GM18511 (cell line): ENCODE measurements at regions not wholly inside any gene's neighbourhood (a gene's known extent, or its start where the extent isn't known, plus 50 kb on each side); places are given as distances from the start of the nearest gene placed in this dataset.
"Not testable (repeated sequence)": the region's sequence is repeated elsewhere in the genome, so short reads cannot be mapped to it uniquely, and the experiment has no call there.

ENCODE experiments used
- ATAC-seq: cut with Tn5 transposase; IDR thresholded peaks from one replicate; pipeline ENCODE4 v1.9.1; 2021; ENCODE audit warnings: mild to moderate bottlenecking, moderate library complexity; ENCODE audit not compliant: unreplicated experiment

- no peak for ATAC-seq
These were observed 443.1 kb upstream of the FMR1 start for GRCh38 chrX:147468600-147468999.

- no peak for ATAC-seq
These were observed 435.7 kb upstream of the FMR1 start for GRCh38 chrX:147476008-147476407.

- no peak for ATAC-seq
These were observed 432.8 kb upstream of the FMR1 start for GRCh38 chrX:147478899-147479298.

GRCh38 chrX:147485207-147485606 is 426.5 kb upstream of the FMR1 start:
- ATAC-seq, result no peak

- ATAC-seq, result no peak
These were observed 417.4 kb upstream of the FMR1 start for GRCh38 chrX:147494365-147494764.

- no peak for ATAC-seq
These were observed 412.9 kb upstream of the FMR1 start for GRCh38 chrX:147498796-147499195.

- ATAC-seq, result no peak
These were observed 388.7 kb upstream of the FMR1 start for GRCh38 chrX:147522981-147523380.

GRCh38 chrX:147533426-147533825 is 378.3 kb upstream of the FMR1 start:
- no peak for ATAC-seq

- no peak for ATAC-seq
These were observed 374.5 kb upstream of the FMR1 start for GRCh38 chrX:147537172-147537571.

- not testable (repeated sequence) for ATAC-seq
These were observed 363.7 kb upstream of the FMR1 start for GRCh38 chrX:147548023-147548422.

- ATAC-seq, result no peak
These were observed 361.5 kb upstream of the FMR1 start for GRCh38 chrX:147550217-147550616.

GRCh38 chrX:147559191-147559590 is 352.5 kb upstream of the FMR1 start:
- no peak for ATAC-seq

- no peak for ATAC-seq
These were observed 346.5 kb upstream of the FMR1 start for GRCh38 chrX:147565237-147565636.

- no peak for ATAC-seq
These were observed 341.2 kb upstream of the FMR1 start for GRCh38 chrX:147570483-147570882.

GRCh38 chrX:147573266-147573665 is 338.5 kb upstream of the FMR1 start:
- ATAC-seq, result no peak

- no peak for ATAC-seq
These were observed 309.5 kb upstream of the FMR1 start for GRCh38 chrX:147602176-147602696.

- ATAC-seq, result no peak
These were observed 285.1 kb upstream of the FMR1 start for GRCh38 chrX:147626605-147627004.

- ATAC-seq, result no peak
These were observed 276.5 kb upstream of the FMR1 start for GRCh38 chrX:147635186-147635585.

- no peak for ATAC-seq
These were observed 274.5 kb upstream of the FMR1 start for GRCh38 chrX:147637190-147637589.

GRCh38 chrX:147646949-147647723 is 264.6 kb upstream of the FMR1 start:
- no peak for ATAC-seq

- no peak for ATAC-seq
These were observed 235.9 kb upstream of the FMR1 start for GRCh38 chrX:147675819-147676218.

GRCh38 chrX:147679356-147680005 is 232.2 kb upstream of the FMR1 start:
- no peak for ATAC-seq
